ENCODE measurements at regions not wholly inside any gene's neighbourhood (a gene's known extent, or its start where the extent isn't known, plus 50 kb on each side); places are given as distances from the start of the nearest gene placed in this dataset.

DNA sequence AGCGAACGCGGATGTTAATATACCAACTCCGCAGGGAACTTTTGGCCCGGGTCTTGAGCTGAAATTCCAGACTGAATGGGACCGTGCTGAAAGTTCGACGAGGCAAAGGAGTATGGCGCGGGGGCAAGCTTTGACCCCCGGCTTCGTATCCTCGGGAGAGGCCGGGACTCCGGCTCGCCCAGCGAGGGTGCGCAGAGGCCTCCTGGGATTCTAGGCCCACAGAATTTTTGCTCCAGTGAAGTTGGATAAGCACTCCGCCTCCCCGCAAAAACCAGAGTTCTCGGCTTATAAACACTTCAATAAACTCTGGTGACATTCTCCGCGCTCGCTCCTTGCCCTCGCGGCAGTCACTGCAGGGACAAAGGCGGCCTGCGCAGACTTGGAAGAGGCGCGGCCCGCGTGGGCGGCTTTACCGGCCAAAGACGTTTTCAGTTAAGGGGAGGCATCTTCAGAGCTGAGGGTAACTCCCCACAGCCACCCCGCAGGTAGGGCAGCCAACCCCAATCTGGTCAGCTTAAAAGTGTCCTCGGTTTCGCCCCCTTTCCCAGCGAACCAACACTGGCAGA lies 112.6 kb downstream of the KCNRG start:
- TF ChIP-seq, protein P1, sequence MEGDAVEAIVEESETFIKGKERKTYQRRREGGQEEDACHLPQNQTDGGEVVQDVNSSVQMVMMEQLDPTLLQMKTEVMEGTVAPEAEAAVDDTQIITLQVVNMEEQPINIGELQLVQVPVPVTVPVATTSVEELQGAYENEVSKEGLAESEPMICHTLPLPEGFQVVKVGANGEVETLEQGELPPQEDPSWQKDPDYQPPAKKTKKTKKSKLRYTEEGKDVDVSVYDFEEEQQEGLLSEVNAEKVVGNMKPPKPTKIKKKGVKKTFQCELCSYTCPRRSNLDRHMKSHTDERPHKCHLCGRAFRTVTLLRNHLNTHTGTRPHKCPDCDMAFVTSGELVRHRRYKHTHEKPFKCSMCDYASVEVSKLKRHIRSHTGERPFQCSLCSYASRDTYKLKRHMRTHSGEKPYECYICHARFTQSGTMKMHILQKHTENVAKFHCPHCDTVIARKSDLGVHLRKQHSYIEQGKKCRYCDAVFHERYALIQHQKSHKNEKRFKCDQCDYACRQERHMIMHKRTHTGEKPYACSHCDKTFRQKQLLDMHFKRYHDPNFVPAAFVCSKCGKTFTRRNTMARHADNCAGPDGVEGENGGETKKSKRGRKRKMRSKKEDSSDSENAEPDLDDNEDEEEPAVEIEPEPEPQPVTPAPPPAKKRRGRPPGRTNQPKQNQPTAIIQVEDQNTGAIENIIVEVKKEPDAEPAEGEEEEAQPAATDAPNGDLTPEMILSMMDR (IDR thresholded peaks at IDR 0.05; ENCODE audit: low read depth, low read length) = no peak
- in situ Hi-C loops (cut with HindIII; ENCODE audit: low sequenced_read_pairs) = no loop called here
- no peak for DNase-seq (ENCODE audit: low read depth, low spot score)
- H3K4me3 ChIP-seq (ENCODE audit: low read depth, low read length) = peak overlapping the region; percentile 35

DNA sequence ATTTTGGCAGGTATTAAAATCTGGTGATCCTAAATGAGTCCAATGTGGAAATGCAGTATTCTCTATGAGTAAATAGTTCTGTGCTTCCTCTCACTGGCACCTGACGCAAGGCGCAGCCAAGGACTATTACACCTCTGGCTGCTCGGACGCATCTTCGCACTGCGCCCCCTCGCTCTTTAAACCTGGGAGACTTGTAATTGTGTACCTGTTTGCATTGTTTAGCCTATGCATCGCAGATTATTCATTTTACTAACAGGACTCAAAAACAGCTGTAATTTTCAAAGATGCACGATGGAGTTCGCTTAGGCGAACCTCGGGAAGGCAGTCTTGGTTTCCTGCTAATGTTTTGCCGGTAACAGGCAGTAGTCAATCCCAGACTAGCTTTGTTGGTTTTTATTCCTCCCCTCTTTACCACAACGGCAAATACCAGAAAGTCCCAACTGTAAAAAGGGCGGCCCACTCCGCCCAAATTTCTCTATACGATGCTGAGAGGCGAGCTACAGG lies 113.2 kb downstream of the KCNRG start:
- in situ Hi-C loops (cut with HindIII; ENCODE audit: low sequenced_read_pairs) = no loop called here
- H3K4me3 ChIP-seq (ENCODE audit: low read depth, low read length) = no peak overlapping the region
- DNase-seq (ENCODE audit: low read depth, low spot score) = no peak
- TF ChIP-seq, protein P1 (IDR thresholded peaks at IDR 0.05; ENCODE audit: low read depth, low read length) = no peak

DNA sequence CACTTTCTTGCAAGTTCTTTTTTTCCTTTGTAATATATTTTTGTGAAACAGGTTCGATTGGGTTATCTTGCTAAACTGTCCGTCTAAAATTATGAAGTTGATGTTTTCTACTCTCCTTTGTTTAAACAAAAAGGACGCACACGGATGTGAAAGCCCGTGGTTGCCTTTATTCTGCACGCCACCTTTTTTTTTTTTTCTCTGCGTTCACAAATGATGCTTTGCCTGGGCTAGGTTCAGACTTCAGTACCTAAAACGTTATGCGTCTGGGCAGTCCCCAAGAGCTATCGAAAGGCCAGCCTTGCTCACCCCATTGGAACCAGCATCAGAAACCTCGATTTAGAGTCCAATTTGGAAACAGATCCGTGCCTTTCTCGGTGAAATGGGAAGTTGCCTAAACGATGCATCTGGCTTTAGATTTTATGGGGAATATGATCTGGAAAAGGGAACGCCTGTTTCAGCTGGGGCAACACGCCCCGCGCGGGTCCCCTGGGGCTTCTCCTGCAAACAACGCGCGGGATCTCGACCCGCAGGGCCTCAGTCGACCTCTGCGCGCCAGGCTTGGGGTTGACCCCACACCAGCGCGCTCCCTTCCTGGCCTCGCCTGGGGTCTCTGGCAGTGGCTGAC lies 113.9 kb downstream of the KCNRG start:
- TF ChIP-seq, protein P1 (IDR thresholded peaks at IDR 0.05; ENCODE audit: low read depth, low read length) = no peak
- no peak for DNase-seq (ENCODE audit: low read depth, low spot score)
- in situ Hi-C loops (cut with HindIII; ENCODE audit: low sequenced_read_pairs) = no loop called here
- H3K4me3 ChIP-seq (ENCODE audit: low read depth, low read length) = peak overlapping the region; percentile 30

DNA sequence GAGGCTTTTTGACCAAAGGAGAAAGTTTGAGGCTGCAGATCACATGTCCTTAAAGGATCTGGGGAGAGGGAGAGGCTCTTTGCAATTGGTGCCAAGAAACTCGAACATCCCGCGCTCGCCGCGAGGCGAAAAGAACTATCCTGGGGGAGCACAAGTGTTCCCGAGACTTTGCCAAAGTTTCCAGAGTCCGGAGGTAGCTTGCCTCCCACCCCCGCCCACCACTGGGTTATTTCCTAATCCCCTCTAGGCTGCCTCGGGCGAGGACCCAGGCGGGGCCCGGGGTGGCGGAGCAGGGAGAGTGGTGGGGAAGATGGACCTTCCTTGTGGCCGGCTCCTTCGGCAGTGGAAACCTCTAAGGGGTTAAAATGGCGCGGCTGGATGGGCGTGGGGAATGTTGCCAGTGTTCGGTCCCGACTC lies 114.5 kb downstream of the KCNRG start:
- peak overlapping the region; percentile 30 for H3K4me3 ChIP-seq (ENCODE audit: low read depth, low read length)
- TF ChIP-seq, protein P1 (IDR thresholded peaks at IDR 0.05; ENCODE audit: low read depth, low read length) = no peak
- DNase-seq (ENCODE audit: low read depth, low spot score) = no peak
- in situ Hi-C loops (cut with HindIII; ENCODE audit: low sequenced_read_pairs) = no loop called here

DNA sequence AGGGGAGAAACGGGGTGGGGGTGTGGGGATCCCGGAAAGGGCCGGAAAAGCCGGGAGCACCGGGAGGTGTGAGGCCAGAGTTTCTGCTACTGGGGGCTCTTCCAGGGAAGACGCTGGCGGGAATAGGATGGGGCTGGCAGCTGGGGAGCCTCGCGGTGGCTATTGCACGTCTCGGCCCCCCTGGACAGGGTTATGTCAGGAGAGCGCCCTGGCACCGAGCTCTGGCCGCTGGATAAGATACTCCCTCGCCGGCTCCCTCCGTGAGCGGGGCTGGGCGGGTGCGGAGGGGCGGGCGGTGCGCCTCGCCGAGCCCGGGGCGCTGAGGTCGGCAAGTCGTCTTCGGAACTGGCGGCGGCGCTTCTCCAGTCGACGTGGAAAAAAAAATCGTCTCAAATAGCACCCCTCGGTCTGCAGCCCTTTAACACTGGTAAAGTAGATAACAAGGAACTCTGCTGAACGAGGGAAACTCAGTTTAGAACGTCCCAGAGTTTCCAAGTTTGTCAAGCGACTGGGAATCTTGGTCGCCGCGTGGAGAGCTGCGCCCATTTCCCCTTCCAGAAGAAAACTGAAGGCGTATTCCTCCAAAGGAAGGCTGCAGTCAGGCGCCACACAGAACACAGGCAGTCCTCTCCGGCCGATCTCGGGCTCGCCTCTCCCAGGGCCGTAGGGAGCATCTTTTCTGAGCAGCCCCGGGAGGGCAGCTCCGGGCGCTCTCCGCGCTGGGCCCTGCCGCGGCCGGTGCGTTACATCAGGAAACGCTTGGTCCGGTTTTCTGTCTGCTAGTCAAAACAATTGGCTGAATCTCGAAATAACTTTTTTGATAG lies 115.1 kb downstream of the KCNRG start:
- in situ Hi-C loops (cut with HindIII; ENCODE audit: low sequenced_read_pairs) = no loop called here
- DNase-seq (ENCODE audit: low read depth, low spot score) = peak; percentile 54
- TF ChIP-seq, protein P1 (IDR thresholded peaks at IDR 0.05; ENCODE audit: low read depth, low read length) = no peak
- H3K4me3 ChIP-seq (ENCODE audit: low read depth, low read length) = peak overlapping the region; percentile 30

Measured in astrocyte of the spinal cord (primary cell).